DND-41 (cell line): ENCODE measurements at regions not wholly inside any gene's neighbourhood (a gene's known extent, or its start where the extent isn't known, plus 50 kb on each side); places are given as distances from the start of the nearest gene placed in this dataset.
"Not testable (repeated sequence)": the region's sequence is repeated elsewhere in the genome, so short reads cannot be mapped to it uniquely, and the experiment has no call there.

Experiments used
- ATAC-seq: fragments of 200-7000 bp; cut with Tn5 transposase; 3 replicates; pipeline ENCODE4 v1.9.1; 2021; ENCODE audit warnings: low read depth; ENCODE audit not compliant: insufficient read depth
- DNase-seq: peaks from one replicate; pipeline ENCODE4 v3.0.0-alpha.2; 2020
- H2AFZ ChIP-seq: 2 replicates; pipeline ENCODE4 v1.6.0; 2012; ENCODE audit warnings: low read depth, low read length
- H3K27ac ChIP-seq: 2 replicates; pipeline ENCODE4 v1.5.1; 2012; ENCODE audit warnings: low read length, inconsistent platforms
- H3K27me3 ChIP-seq: fragments of 200-600 bp; sonication (generic); 2 replicates; pipeline ENCODE4 v1.6.0; 2012; ENCODE audit warnings: low read length, mild to moderate bottlenecking, inconsistent platforms; ENCODE audit not compliant: insufficient read depth, poor library complexity
- H3K36me3 ChIP-seq: 2 replicates; pipeline ENCODE4 v1.5.1; 2012; ENCODE audit warnings: low read length, inconsistent platforms; ENCODE audit not compliant: insufficient read depth
- H3K4me1 ChIP-seq: 2 replicates; pipeline ENCODE4 v1.5.1; 2012; ENCODE audit warnings: mild to moderate bottlenecking, low read length; ENCODE audit not compliant: insufficient read depth
- H3K4me2 ChIP-seq: 2 replicates; pipeline ENCODE4 v1.6.0; 2012; ENCODE audit warnings: mild to moderate bottlenecking, moderate library complexity, low read length, inconsistent platforms; ENCODE audit not compliant: insufficient read depth
- H3K4me3 ChIP-seq, 2 experiments: fragments of 200-600 bp in 1 of 2; shearing (Covaris generic) in 1 of 2; 2 replicates each; pipeline ENCODE4 v1.5.1; 2012 to 2016; ENCODE audit warnings: inconsistent platforms in 2 of 2, low read length in 2 of 2, mild to moderate bottlenecking in 2 of 2, low read depth in 1 of 2, moderate library complexity in 1 of 2
- H3K79me2 ChIP-seq: 2 replicates; pipeline ENCODE4 v1.6.0; 2012; ENCODE audit warnings: low read length, inconsistent platforms; ENCODE audit not compliant: insufficient read depth
- H3K9ac ChIP-seq: 2 replicates; pipeline ENCODE4 v1.6.0; 2012; ENCODE audit warnings: low read depth, mild to moderate bottlenecking, inconsistent platforms, low read length, moderate library complexity
- H3K9me3 ChIP-seq: 2 replicates; pipeline ENCODE4 v1.5.1; 2012; ENCODE audit warnings: low read length, moderate library complexity, mild to moderate bottlenecking, inconsistent platforms; ENCODE audit not compliant: insufficient read depth, severe bottlenecking
- H4K20me1 ChIP-seq: 2 replicates; pipeline ENCODE4 v1.6.0; 2012; ENCODE audit warnings: low read length; ENCODE audit not compliant: insufficient read depth
- EZH2 ChIP-seq: IDR thresholded peaks from 3 replicates; pipeline ENCODE4 v1.6.1; 2012; ENCODE audit warnings: borderline replicate concordance, low read depth, mild to moderate bottlenecking, moderate library complexity, low read length, inconsistent platforms; ENCODE audit not compliant: severe bottlenecking
- TF ChIP-seq, protein P1 (sequence below): IDR thresholded peaks from 2 replicates; pipeline ENCODE4 v1.5.1; 2012; ENCODE audit warnings: borderline replicate concordance, low read length, moderate library complexity, mild to moderate bottlenecking; ENCODE audit not compliant: poor library complexity, severe bottlenecking; ENCODE audit errors: extremely low read depth

GRCh38 chr6:121730616-121731015 is 295.2 kb downstream of the GJA1 start:
- DNase-seq: no peak
- H3K9ac ChIP-seq: no peak overlapping the region
- peaks cover 2% of the 10 kb centered on the region; the same call in 1 of the 2 replicates for H3K4me1 ChIP-seq
- H4K20me1 ChIP-seq: no peaks in the 10 kb centered on the region
- H3K4me3 ChIP-seq: no peak overlapping the region
- peaks cover 13% of the 10 kb centered on the region for H3K9me3 ChIP-seq
- TF ChIP-seq, protein P1, sequence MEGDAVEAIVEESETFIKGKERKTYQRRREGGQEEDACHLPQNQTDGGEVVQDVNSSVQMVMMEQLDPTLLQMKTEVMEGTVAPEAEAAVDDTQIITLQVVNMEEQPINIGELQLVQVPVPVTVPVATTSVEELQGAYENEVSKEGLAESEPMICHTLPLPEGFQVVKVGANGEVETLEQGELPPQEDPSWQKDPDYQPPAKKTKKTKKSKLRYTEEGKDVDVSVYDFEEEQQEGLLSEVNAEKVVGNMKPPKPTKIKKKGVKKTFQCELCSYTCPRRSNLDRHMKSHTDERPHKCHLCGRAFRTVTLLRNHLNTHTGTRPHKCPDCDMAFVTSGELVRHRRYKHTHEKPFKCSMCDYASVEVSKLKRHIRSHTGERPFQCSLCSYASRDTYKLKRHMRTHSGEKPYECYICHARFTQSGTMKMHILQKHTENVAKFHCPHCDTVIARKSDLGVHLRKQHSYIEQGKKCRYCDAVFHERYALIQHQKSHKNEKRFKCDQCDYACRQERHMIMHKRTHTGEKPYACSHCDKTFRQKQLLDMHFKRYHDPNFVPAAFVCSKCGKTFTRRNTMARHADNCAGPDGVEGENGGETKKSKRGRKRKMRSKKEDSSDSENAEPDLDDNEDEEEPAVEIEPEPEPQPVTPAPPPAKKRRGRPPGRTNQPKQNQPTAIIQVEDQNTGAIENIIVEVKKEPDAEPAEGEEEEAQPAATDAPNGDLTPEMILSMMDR: no peak
- no peak for TF ChIP-seq EZH2
- ATAC-seq: no peak
- no peaks in the 10 kb centered on the region for H3K36me3 ChIP-seq
- no peaks in the 10 kb centered on the region for H3K27me3 ChIP-seq
- H3K4me2 ChIP-seq: no peak overlapping the region
- H3K79me2 ChIP-seq: no peaks in the 10 kb centered on the region
- no peak overlapping the region for H3K27ac ChIP-seq
- H2AFZ ChIP-seq: no peak overlapping the region

DNA sequence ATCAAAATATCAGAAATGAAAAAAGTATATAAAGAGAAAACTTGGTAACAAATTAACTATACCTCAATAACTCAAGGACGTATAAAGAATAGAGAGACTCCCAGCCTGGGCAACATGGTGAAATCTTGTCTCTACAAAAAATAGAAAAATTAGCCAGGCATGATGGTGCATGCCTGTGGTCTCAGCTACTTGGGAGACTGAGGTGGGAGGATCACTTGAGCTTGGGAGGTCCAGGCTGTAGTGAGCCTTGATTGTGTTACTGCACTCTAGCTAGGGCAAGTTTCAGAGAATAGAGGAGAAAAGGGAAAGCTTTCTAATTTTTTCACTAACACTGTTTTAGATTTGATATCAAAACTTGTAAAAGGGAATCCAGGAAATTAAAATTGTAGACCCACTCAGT is 295.9 kb downstream of the GJA1 start:
- ATAC-seq (no peak), DNase-seq (no peak)
- Histone ChIP-seq H3K9ac (no peak overlapping the region), H2AFZ (no peak overlapping the region), H3K36me3 (no peaks in the 10 kb centered on the region), H3K4me3 (no peak overlapping the region), H3K4me1 (peaks cover 9% of the 10 kb centered on the region), H3K79me2 (no peaks in the 10 kb centered on the region), H3K27ac (no peak overlapping the region), H3K27me3 (no peaks in the 10 kb centered on the region), H4K20me1 (no peaks in the 10 kb centered on the region), H3K9me3 (peaks cover 13% of the 10 kb centered on the region), H3K4me2 (no peak overlapping the region)
- no peak for TF ChIP-seq EZH2
- TF ChIP-seq, protein P1: no peak

DNA sequence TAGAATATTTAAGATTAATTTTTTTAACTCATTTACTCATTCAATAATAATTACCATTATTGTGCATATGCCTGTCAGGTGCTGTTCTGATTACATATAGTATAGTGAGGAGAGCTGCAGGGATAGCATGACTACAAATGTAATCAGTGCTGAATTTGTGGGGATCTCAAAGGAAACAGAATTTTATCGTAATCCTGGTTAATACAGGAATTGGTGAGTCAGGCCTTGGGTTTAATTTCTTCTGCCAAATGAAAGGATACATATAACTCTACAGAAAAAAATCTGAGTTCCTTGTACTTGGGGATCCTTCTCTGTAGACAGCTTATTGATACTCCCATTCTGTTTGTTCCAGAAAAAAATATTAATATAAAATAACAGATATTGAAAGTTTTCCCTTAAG is 297.2 kb downstream of the GJA1 start:
- Histone ChIP-seq H3K4me1 (peaks cover 20% of the 10 kb centered on the region), H3K36me3 (no peaks in the 10 kb centered on the region), H3K9me3 (peaks cover 13% of the 10 kb centered on the region), H3K4me2 (no peak overlapping the region), H3K79me2 (no peaks in the 10 kb centered on the region), H2AFZ (no peak overlapping the region), H3K9ac (no peak overlapping the region), H4K20me1 (no peaks in the 10 kb centered on the region), H3K4me3 (no peak overlapping the region), H3K27me3 (no peaks in the 10 kb centered on the region), H3K27ac (no peak overlapping the region)
- ATAC-seq (no peak), DNase-seq (no peak)
- TF ChIP-seq, protein P1: no peak
- TF ChIP-seq EZH2: no peak

DNA sequence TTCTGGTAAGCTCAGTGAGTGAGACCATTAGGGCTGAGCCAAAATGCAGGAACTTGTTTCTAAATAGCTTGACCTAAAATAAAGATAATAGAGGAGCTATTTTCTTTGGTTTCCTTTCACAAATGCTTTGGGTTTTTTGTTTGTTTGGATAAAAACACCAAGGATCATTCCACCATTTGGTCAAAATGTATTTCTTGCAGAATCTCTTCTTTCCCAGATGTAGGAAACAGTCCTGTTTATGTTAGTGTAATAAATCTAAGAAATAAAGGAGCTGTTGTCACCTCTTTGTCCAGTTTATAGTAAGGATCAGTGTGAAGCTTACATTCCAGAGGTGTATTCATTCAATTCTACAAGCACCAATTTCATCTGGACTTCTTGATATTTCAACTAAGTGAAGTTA is 297.8 kb downstream of the GJA1 start:
- Histone ChIP-seq H3K9me3 (peaks cover 13% of the 10 kb centered on the region), H3K36me3 (no peaks in the 10 kb centered on the region), H3K27ac (no peak overlapping the region), H3K4me1 (peaks cover 20% of the 10 kb centered on the region), H3K79me2 (no peaks in the 10 kb centered on the region), H3K9ac (no peak overlapping the region), H3K4me2 (no peak overlapping the region), H3K27me3 (no peaks in the 10 kb centered on the region), H2AFZ (no peak overlapping the region; the same call in 1 of the 2 replicates), H3K4me3 (no peak overlapping the region), H4K20me1 (no peaks in the 10 kb centered on the region)
- no peak for TF ChIP-seq EZH2
- DNase-seq (no peak), ATAC-seq (no peak)

GRCh38 chr6:121740188-121740587 is 304.7 kb downstream of the GJA1 start:
- not testable (repeated sequence) for H2AFZ ChIP-seq, H3K27ac ChIP-seq, H3K79me2 ChIP-seq, H3K9me3 ChIP-seq, H3K27me3 ChIP-seq, H3K9ac ChIP-seq, H3K36me3 ChIP-seq, ATAC-seq, DNase-seq, H3K4me2 ChIP-seq, H4K20me1 ChIP-seq, H3K4me3 ChIP-seq
- H3K4me1 ChIP-seq: peaks cover 20% of the 10 kb centered on the region
